Activated naive CD4-positive, alpha-beta T cell treated with anti-CD3 and anti-CD28 coated beads, Interleukin-2, amount 50 U/mL, for 24 hours (primary cell): ENCODE measurements at regions not wholly inside any gene's neighbourhood (a gene's known extent, or its start where the extent isn't known, plus 50 kb on each side); places are given as distances from the start of the nearest gene placed in this dataset.
A peak's percentile ranks its signal among the peaks of the same experiment; 100 is the strongest.

ENCODE experiments used
- H3K27ac Mint-ChIP-seq: one replicate; pipeline ENCODE4 v1.8.0; 2021; ENCODE audit warnings: mild to moderate bottlenecking, mixed read lengths
- H3K27me3 Mint-ChIP-seq: one replicate; pipeline ENCODE4 v1.8.0; 2021; ENCODE audit warnings: mixed read lengths
- H3K36me3 Mint-ChIP-seq: one replicate; pipeline ENCODE4 v1.8.0; 2021; ENCODE audit warnings: mixed read lengths
- H3K4me1 Mint-ChIP-seq: one replicate; pipeline ENCODE4 v1.8.0; 2021; ENCODE audit warnings: mixed read lengths
- H3K4me3 Mint-ChIP-seq: one replicate; pipeline ENCODE4 v1.8.0; 2021; ENCODE audit warnings: mild to moderate bottlenecking, mixed read lengths
- H3K9me3 Mint-ChIP-seq: one replicate; pipeline ENCODE4 v1.8.0; 2021; ENCODE audit warnings: mixed read lengths

DNA sequence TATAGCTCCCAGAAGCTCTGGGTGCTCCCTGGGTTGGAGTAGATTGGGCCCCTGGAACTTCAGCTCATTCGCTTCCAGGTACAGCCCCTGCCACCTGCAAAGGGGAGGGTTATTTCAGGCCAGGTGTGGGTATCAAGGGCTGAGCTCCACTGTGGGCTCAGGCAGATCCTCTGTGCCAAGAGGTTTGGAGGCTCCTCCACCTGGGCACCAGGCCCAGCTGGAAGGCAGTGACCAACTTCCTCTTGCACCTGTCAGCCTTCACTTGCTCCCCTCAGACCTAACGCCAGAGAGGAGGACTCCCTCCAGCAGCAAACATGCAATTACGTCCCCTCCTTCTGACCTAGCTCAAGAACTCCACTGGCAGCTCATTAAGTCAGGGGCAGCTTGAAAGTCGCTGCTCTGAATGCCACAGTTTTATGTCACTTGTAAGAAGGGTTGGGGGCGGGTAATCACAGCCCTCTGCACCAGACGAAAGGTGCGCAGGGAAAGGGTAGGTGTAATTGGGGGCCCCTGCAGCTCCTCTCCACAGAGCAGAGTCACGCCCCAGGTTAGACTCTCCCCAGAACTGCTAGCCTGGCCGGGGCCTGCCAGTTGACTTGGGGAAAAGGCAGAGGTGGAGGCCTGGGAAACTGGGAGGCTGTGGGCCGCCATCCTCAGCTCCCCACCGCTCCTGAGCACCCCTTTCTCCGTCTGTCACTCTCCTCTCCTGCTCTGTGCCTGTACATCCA lies 125.0 kb upstream of the TMPRSS2 start:
- H3K27me3 Mint-ChIP-seq = peaks cover 2% of the 10 kb centered on the region
- H3K4me3 Mint-ChIP-seq = no peak overlapping the region
- no peaks in the 10 kb centered on the region for H3K4me1 Mint-ChIP-seq
- H3K9me3 Mint-ChIP-seq = no peaks in the 10 kb centered on the region
- no peak overlapping the region for H3K27ac Mint-ChIP-seq
- no peaks in the 10 kb centered on the region for H3K36me3 Mint-ChIP-seq

DNA sequence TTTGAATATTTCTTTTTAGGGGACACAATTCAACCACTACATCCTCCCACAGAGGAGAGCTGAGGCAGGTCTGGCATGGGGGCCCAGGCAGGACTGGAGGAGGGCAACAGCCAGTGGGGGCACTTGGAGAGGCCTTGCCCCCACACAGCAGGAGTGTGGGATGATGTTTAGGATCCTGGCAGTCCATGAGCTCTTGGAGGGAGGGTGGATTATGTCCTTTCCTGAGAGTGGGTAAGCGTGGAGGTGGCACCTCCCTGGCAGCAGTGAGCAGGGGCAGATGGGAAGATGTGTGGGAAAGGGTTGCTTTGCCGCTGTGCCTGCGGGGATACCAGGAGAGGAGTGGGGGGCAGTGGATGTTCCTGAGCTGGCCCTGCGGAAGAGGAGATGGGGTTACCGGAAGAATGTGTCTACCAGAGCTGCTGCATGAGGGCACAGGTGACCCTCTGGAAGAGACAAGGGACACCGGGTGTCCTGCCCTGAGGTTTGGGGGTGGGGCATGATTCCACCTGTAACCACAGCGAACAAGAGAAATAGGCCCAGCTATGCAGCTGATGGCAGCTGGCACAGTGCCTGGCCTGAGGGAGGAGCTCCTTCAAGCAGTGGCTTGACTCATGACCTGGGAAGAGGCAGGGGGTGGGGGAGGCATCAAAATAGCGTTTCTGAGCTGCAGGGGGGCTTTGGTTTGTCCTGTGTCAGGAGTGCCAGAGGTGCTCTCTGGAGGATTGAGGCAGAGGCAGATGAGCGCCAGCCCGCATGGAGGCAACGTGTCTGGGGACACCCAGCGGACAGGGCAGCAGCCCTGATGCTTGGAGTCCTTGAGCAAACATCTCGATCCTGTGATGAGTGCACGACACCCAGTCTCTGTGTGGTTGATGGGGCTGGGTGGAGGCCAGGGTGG lies 123.9 kb upstream of the TMPRSS2 start:
- Mint-ChIP-seq H3K27me3 (peaks cover 4% of the 10 kb centered on the region), H3K36me3 (no peaks in the 10 kb centered on the region), H3K4me1 (no peaks in the 10 kb centered on the region), H3K9me3 (no peaks in the 10 kb centered on the region), H3K4me3 (no peak overlapping the region), H3K27ac (no peak overlapping the region)

DNA sequence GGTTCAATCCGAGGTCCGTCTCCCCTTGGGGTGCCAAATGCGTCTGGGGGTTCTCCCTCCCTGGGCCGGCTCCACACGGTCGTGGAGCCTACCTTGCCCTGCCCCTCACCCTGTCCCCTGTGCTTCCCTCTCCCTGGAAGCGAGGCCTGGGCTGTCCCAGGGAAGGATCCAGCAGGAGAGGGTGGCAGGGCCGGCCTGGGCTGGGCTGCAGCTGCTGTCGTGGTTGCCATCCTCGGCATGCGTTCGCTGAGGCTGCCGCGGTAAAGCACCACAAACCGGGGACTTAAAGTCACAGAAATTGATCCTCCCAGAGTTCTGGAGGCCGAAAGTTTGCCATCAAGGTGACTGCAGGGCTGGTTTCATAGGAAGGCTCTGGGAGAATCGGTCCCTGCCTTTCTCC lies 123.0 kb upstream of the TMPRSS2 start:
- H3K27ac Mint-ChIP-seq = no peak overlapping the region
- H3K4me1 Mint-ChIP-seq = no peaks in the 10 kb centered on the region
- peaks cover 4% of the 10 kb centered on the region for H3K27me3 Mint-ChIP-seq
- no peak overlapping the region for H3K4me3 Mint-ChIP-seq
- no peaks in the 10 kb centered on the region for H3K36me3 Mint-ChIP-seq
- H3K9me3 Mint-ChIP-seq = no peaks in the 10 kb centered on the region

DNA sequence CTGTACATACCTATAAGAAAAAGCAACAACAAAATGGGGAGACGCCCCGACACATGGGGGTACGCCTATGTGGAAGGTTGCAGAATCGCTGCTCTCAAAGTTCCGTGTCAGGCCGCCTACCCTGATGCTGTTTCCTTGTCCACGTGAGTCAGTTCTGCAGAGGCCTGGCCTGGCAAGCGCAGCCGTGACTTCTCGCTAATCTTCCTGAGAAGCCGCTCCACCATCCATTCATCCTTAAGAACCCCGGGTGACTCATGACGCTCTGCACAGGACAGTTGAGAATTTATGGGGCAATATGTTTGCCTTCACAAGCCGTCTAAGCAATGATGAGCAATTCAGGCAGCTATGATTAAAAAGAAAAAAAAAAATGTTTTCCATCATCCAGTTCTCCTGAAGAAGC lies 122.3 kb upstream of the TMPRSS2 start:
- Mint-ChIP-seq H3K36me3 (no peaks in the 10 kb centered on the region), H3K9me3 (no peaks in the 10 kb centered on the region), H3K27ac (no peak overlapping the region), H3K27me3 (peaks cover 9% of the 10 kb centered on the region), H3K4me3 (no peak overlapping the region), H3K4me1 (no peaks in the 10 kb centered on the region)

DNA sequence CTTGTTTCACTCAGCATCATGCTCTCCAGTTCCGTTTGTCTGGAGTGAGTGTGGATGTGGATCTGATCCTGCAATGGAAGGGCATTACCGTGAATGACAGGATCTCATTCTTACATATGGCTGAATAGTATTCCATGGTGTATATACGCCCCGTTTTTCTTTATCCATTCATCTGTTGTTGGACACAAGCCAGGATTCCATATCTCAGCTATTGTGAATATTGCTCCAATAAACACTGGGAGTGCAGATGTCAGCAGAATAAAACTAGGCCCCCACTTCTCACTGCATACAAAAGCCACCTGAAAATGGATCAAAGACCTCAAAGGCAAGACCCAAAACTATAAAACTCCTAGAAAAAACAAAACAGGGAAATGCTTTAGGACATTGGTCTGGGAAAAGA lies 120.3 kb upstream of the TMPRSS2 start:
- Mint-ChIP-seq H3K27ac (no peak overlapping the region), H3K4me3 (no peak overlapping the region), H3K36me3 (no peaks in the 10 kb centered on the region), H3K27me3 (peaks cover 13% of the 10 kb centered on the region), H3K9me3 (no peaks in the 10 kb centered on the region), H3K4me1 (no peaks in the 10 kb centered on the region)

DNA sequence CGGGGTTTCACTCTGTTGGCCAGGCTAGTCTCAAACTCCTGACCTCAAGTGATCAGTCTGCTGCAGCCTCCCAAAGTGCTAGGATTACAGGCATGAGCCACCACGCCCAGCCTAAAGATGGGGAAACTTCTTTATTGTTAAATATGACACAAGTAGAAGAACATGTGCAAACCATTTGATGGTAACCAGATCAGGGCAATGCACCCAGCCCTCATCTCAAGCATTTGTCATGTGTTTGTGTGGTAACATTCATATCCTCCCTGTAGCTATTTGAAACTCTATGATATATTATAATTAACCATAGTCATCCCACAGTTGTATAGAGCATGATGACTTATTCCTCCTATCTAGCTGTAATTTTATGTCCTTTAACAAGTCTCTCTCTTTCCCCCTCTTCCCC lies 119.5 kb upstream of the TMPRSS2 start:
- no peak overlapping the region for H3K27ac Mint-ChIP-seq

DNA sequence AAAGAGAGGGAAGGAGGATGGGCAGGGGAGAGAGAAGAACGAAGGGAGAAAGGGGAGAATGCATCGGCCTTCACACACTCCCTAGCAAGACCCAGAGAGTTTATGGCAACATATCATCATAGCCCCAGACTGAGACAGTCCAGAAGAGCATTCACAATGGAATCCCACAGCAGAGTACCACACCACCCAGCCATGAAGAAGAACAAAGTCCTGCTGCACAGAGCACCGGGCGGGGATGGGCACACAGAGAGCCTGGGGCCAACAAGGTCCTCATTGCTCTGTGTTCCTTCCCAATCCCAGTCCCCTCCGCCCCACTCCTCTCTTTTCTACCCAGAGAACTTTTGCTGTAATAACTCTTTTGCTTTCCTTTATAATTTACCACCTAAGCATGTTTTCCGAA lies 118.1 kb upstream of the TMPRSS2 start:
- no peaks in the 10 kb centered on the region for H3K4me1 Mint-ChIP-seq
- no peaks in the 10 kb centered on the region for H3K36me3 Mint-ChIP-seq
- H3K27ac Mint-ChIP-seq = no peak overlapping the region
- no peak overlapping the region for H3K4me3 Mint-ChIP-seq
- H3K27me3 Mint-ChIP-seq = peaks cover 17% of the 10 kb centered on the region
- no peaks in the 10 kb centered on the region for H3K9me3 Mint-ChIP-seq

More for the DNA sequence above, 119.5 kb upstream of the TMPRSS2 start:
- Mint-ChIP-seq H3K4me1 (no peaks in the 10 kb centered on the region), H3K36me3 (no peaks in the 10 kb centered on the region), H3K4me3 (no peak overlapping the region), H3K27me3 (peaks cover 13% of the 10 kb centered on the region), H3K9me3 (no peaks in the 10 kb centered on the region)

DNA sequence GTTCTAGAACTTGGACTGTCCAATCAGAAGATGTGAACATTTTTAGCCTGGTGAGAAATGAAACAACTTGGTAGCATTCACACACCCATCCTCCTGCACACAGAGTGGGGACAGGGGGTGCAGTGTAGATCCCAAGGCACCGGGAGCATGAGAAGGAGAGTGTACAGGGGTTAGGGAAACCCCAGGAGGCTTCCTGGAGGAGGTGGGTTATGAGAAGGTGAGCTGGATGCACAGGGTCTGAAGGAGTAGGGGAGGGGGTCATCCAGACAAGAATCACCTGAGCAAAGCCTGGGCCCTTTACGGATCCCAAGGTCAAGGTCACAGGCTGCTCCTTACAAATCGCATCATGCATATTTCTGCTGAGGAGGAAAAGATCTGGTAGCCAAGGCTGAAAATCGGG lies 117.5 kb upstream of the TMPRSS2 start:
- Mint-ChIP-seq H3K4me1 (no peaks in the 10 kb centered on the region), H3K9me3 (no peaks in the 10 kb centered on the region), H3K4me3 (no peak overlapping the region), H3K27ac (no peak overlapping the region), H3K36me3 (no peaks in the 10 kb centered on the region), H3K27me3 (peaks cover 17% of the 10 kb centered on the region)

DNA sequence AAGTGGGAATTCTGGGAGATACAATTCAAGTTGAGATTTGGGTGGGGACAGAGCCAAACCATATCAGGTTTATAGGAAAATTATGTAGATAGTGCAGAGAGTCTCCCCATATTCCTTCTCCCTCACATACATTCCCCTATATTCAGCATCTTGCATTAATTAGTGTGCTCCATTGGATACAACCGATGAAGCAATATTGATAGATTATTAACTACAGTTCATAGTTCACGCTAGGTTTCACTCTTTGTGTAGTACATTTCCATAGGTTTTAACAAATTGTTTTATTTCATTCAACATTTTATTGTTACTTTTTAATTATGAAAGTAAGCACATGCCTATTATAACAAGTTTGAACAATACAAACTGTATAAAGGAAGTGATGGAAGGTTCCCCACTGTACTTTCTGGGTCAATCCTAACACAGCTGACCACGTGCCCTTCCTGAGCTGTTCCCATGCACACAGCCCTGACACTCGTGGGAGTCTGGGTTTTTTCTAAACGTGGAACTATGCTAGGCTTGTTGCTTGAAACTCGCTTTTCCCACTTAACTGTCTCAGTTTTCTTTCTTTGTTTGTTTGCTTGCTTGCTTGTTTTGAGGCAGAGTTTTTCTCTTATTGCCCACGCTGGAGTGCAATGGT lies 116.8 kb upstream of the TMPRSS2 start:
- no peaks in the 10 kb centered on the region for H3K36me3 Mint-ChIP-seq
- no peak overlapping the region for H3K4me3 Mint-ChIP-seq
- H3K27ac Mint-ChIP-seq = no peak overlapping the region
- no peaks in the 10 kb centered on the region for H3K4me1 Mint-ChIP-seq
- peaks cover 17% of the 10 kb centered on the region for H3K27me3 Mint-ChIP-seq
- no peaks in the 10 kb centered on the region for H3K9me3 Mint-ChIP-seq

DNA sequence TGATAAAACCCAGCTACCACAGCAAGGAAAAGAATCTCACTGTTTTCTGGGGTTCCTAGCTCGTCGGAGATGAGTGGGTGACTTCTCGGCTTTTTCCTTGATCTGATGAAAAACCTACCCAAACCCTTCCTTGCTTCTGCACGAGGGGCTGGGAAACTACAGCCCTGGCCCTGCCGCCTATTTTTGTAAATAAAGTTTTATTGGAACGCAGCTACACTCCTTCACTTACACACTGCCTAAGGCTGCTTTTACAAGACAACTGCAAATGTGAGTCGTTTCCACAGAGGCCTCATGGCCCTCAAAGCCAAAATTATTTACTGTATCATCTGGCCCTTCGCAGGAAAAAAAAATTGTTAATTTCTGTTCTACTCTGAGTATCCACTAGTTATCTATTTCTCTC lies 116.0 kb upstream of the TMPRSS2 start:
- Mint-ChIP-seq H3K9me3 (no peaks in the 10 kb centered on the region), H3K27me3 (peaks cover 17% of the 10 kb centered on the region), H3K36me3 (no peaks in the 10 kb centered on the region), H3K4me3 (no peak overlapping the region), H3K4me1 (no peaks in the 10 kb centered on the region), H3K27ac (no peak overlapping the region)

DNA sequence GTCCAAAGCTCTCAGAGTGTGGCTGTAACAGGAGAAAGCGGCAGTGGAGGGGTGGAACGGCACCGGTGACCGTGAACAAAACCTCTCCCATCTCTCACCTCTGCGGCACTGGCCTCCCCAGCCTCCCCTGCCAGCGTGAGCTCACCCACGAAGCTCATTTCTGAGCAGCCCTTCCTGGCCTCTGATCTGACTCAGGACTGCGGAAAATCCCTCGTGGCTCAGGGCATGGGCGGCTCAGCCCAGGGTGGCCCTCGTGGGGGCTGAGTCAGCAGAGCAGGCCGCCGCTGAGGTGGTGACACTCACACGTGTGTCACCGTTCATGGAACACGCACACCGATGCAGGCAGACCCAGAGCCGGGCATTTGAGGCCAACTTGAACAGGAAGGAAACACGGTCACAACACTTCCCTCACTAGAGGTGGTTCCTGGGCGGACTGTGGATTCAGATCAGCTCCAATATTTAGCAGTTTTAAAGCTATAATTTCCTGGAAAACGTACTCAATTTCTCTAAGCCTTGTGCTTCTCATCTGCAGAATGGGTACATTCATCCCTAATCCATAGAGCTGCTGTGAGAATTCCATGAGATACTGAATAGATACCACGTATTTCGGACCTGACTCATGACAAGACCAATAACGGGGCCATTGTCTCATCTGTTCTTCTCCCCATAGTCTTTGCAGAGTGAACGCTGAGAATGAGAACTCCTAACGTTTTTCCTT lies 115.0 kb upstream of the TMPRSS2 start:
- Mint-ChIP-seq H3K27ac (peak overlapping the region; percentile 33), H3K4me3 (no peak overlapping the region), H3K36me3 (no peaks in the 10 kb centered on the region), H3K9me3 (no peaks in the 10 kb centered on the region), H3K4me1 (no peaks in the 10 kb centered on the region), H3K27me3 (peaks cover 17% of the 10 kb centered on the region)

DNA sequence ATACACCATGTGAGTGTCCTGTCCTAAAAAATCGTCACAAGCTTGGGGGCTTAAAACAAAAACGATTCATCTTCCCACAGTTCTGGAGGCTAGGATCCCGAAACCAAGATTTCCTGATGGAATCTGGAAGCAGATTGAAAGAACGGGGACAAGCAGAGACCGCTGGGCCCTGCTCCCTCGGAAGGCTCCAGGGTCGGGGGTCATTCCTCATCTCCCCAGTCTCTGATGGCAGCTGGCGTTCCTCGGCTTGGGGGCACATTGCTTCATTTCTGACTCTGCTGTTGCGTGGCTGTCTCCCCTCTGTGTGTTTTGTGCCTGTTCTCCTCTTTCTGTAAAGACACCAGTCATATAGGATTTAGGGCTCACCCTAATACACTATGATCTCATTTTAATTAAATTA lies 114.2 kb upstream of the TMPRSS2 start:
- no peaks in the 10 kb centered on the region for H3K36me3 Mint-ChIP-seq
- no peak overlapping the region for H3K27ac Mint-ChIP-seq
- H3K27me3 Mint-ChIP-seq = peaks cover 17% of the 10 kb centered on the region
- no peaks in the 10 kb centered on the region for H3K9me3 Mint-ChIP-seq
- no peak overlapping the region for H3K4me3 Mint-ChIP-seq
- H3K4me1 Mint-ChIP-seq = no peaks in the 10 kb centered on the region

DNA sequence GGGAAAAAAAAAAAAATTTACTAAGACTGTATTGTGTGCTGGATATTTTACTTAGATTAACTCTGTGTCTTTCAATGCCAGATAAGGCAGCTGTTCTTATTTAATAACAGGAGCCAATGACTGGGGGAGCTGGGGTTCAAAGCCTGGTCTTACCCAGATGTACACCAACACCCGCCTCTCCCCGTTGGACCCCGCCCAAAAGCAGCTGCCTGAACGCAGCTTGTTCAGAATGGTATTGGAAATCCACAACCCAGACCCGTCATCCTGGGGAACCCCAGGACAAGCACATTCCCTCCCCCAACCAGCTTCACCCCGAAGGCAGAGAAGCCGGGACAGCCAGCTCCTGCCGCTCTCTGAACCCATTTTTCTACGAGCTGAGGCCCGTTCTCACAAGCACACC lies 113.6 kb upstream of the TMPRSS2 start:
- Mint-ChIP-seq H3K36me3 (no peaks in the 10 kb centered on the region), H3K27me3 (peaks cover 15% of the 10 kb centered on the region), H3K4me3 (no peak overlapping the region), H3K27ac (no peak overlapping the region), H3K9me3 (no peaks in the 10 kb centered on the region), H3K4me1 (no peaks in the 10 kb centered on the region)

DNA sequence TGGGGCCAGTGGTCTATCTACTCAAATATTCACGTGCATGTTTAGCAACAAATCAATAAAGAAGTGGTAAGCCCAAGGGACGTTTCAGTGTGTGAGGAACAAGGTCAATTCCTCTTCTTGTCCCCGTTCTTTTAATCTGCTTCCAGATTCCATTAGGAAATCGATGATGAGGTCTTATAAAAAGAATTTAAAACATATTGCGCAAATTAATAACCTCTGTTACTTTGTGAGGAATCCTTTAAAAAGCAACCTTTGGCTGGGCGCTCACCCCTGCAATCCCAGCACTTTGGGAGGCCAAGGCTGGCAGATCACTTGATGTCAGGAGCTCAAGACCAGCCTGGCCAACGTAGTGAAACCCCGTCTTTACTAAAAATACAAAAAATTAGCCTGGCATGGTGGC lies 113.0 kb upstream of the TMPRSS2 start:
- no peaks in the 10 kb centered on the region for H3K36me3 Mint-ChIP-seq
- no peaks in the 10 kb centered on the region for H3K9me3 Mint-ChIP-seq
- H3K27me3 Mint-ChIP-seq = peaks cover 15% of the 10 kb centered on the region
- H3K4me3 Mint-ChIP-seq = no peak overlapping the region
- H3K27ac Mint-ChIP-seq = no peak overlapping the region
- H3K4me1 Mint-ChIP-seq = no peaks in the 10 kb centered on the region

DNA sequence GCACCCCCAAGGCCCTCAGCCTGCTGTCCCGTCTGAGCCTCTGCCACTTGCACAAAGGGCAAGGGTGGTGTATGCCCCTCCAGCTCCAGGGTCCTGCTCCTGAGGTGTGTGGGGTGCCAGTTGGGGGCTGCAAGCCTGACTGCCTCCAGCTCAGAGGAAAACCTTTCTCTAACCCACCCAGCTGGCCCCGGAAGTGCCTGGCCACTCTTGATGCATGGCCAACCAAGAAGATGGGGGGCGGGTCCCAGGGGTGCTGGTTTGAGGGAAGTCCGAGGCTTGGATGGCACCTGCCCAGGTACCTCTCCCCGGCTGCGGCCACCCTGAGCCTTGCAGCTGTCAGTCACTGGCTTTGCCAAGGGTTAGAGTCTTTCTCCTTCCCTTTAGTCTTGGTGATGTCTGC lies 112.6 kb upstream of the TMPRSS2 start:
- peaks cover 12% of the 10 kb centered on the region for H3K27me3 Mint-ChIP-seq
- no peaks in the 10 kb centered on the region for H3K4me1 Mint-ChIP-seq
- no peak overlapping the region for H3K4me3 Mint-ChIP-seq
- no peaks in the 10 kb centered on the region for H3K9me3 Mint-ChIP-seq
- no peaks in the 10 kb centered on the region for H3K36me3 Mint-ChIP-seq
- no peak overlapping the region for H3K27ac Mint-ChIP-seq
